ENCODE measurements at regions not wholly inside any gene's neighbourhood (a gene's known extent, or its start where the extent isn't known, plus 50 kb on each side); places are given as distances from the start of the nearest gene placed in this dataset.

DNA sequence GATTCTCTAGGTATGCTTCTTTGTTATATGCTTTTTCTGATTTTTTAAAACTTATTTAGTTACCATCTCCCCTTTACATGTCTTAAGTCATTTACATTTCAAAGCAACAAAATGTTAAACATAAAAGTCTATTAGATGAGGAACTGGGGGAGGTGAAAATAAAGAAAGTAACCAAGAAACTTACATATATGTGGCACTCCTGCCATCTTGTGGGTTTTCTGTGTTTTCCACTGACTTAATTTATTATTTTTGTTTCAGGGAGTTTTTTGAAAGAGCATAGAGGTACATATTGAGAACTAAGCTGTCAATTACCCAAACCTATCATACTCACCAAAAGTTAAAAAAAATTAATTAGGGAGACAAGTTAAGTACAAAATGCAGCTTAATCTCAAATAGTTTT is 1531.1 kb downstream of the MRPL39 start:
- no peaks in the 10 kb centered on the region for H3K9me3 ChIP-seq
- no peaks in the 10 kb centered on the region for H3K27me3 ChIP-seq
- DNase-seq (no peak), ATAC-seq (no peak)
- no peak overlapping the region for H3K4me3 ChIP-seq
- TF ChIP-seq POLR2A (IDR thresholded peaks at IDR 0.05): no peak
- TF ChIP-seq, protein P1, sequence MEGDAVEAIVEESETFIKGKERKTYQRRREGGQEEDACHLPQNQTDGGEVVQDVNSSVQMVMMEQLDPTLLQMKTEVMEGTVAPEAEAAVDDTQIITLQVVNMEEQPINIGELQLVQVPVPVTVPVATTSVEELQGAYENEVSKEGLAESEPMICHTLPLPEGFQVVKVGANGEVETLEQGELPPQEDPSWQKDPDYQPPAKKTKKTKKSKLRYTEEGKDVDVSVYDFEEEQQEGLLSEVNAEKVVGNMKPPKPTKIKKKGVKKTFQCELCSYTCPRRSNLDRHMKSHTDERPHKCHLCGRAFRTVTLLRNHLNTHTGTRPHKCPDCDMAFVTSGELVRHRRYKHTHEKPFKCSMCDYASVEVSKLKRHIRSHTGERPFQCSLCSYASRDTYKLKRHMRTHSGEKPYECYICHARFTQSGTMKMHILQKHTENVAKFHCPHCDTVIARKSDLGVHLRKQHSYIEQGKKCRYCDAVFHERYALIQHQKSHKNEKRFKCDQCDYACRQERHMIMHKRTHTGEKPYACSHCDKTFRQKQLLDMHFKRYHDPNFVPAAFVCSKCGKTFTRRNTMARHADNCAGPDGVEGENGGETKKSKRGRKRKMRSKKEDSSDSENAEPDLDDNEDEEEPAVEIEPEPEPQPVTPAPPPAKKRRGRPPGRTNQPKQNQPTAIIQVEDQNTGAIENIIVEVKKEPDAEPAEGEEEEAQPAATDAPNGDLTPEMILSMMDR (IDR thresholded peaks at IDR 0.05): no peak
- no peaks in the 10 kb centered on the region for H3K4me1 ChIP-seq
- no peak overlapping the region for H3K27ac ChIP-seq
- H3K36me3 ChIP-seq: no peaks in the 10 kb centered on the region
- intact Hi-C loops (cut with DNase I): no loop called here

DNA sequence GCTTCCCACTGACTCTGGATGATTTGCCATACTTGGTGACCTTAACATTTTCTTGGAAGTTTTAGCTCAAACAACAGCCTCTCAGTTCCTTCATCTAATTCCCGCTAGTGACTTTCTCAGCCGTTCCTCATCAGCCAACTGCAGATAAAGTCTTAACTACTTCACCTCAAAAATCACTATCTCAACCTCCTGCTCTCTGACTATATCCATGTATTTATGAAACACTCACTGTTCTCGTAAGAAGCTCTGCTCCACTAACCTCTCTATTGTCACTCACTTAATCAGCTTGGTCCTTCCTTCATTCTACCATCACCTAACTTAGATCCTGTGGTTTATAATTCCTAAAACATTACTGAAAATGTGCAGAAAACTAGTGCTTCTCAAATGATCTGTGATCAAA is 1551.6 kb downstream of the MRPL39 start:
- WGBS (ENCODE audit: insufficient coverage, low coverage, low lambda C conversion rate, missing lambda C conversion rate): 65% methylated on average over 3 of the region's 3 CpGs
- H3K36me3 ChIP-seq: no peaks in the 10 kb centered on the region
- H3K4me3 ChIP-seq: no peak overlapping the region
- no peaks in the 10 kb centered on the region for H3K27me3 ChIP-seq
- no peak for ATAC-seq
- no peaks in the 10 kb centered on the region for H3K9me3 ChIP-seq
- TF ChIP-seq, protein P1 (IDR thresholded peaks at IDR 0.05): no peak
- TF ChIP-seq POLR2A (IDR thresholded peaks at IDR 0.05): no peak
- intact Hi-C loops (cut with DNase I): no loop called here
- no peaks in the 10 kb centered on the region for H3K4me1 ChIP-seq
- H3K27ac ChIP-seq: no peak overlapping the region
- DNase-seq: no peak

DNA sequence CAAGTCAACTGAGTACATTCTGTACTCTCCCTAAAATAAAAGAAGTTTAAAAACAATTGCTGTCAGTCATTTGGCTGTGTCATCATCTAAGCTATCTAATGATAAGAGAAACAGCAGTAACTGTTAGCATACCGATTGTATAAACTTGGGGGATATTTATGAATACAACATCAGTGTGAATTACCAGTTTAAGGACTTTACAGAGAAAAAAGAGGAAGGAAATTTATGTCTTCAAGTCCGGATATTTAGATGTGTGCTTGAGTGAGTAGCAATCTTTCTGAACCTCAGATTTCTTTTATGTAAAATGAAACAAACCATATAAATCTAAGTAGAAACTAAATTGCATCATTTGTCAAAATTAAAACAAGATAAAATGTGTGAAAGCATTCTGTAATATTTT is 1557.0 kb downstream of the MRPL39 start:
- intact Hi-C loops (cut with DNase I): no loop called here
- ATAC-seq (no peak), DNase-seq (no peak)
- TF ChIP-seq, protein P1 (IDR thresholded peaks at IDR 0.05): no peak
- TF ChIP-seq POLR2A (IDR thresholded peaks at IDR 0.05): no peak
- Histone ChIP-seq H3K4me3 (no peak overlapping the region), H3K4me1 (no peaks in the 10 kb centered on the region), H3K27ac (no peak overlapping the region), H3K27me3 (no peaks in the 10 kb centered on the region), H3K36me3 (no peaks in the 10 kb centered on the region), H3K9me3 (no peaks in the 10 kb centered on the region)
- WGBS (ENCODE audit: insufficient coverage, low coverage, low lambda C conversion rate, missing lambda C conversion rate): 40% methylated on average over 2 of the region's 2 CpGs

DNA sequence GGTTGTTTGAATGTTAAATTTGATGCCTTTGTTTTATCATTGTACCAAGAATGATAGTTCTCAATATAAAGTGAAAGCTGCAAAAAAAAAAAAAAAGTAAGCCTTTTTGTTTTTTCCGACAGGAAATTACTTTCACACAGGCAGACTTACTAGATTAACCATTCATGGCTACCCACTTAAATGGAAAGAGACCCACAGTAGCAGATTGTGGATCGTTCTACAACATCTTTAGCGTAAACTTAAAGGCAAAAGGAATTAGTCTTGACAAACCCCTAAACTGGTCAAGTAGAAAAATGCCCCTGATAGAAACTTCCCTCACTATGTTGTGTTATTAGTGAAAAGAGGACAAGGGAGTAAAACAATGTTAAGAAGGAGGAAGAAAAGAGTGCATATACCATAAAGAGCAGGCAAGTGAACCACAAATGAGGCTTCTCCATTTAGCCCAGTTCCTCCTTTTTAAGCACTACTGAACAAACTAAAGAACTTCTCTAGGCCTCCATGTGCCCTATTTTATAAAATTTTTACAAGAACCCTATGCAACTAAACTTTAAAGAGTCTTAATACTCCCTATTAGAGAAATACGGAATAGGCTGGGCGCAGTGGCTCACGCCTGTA is 1560.3 kb downstream of the MRPL39 start:
- Histone ChIP-seq H3K27ac (no peak overlapping the region), H3K9me3 (no peaks in the 10 kb centered on the region), H3K27me3 (no peaks in the 10 kb centered on the region), H3K4me3 (no peak overlapping the region), H3K4me1 (no peaks in the 10 kb centered on the region), H3K36me3 (no peaks in the 10 kb centered on the region)
- WGBS (ENCODE audit: insufficient coverage, low coverage, low lambda C conversion rate, missing lambda C conversion rate): 59% methylated on average over 6 of the region's 6 CpGs
- DNase-seq: no peak
- no peak for ATAC-seq
- TF ChIP-seq POLR2A (IDR thresholded peaks at IDR 0.05): no peak
- TF ChIP-seq, protein P1 (IDR thresholded peaks at IDR 0.05): no peak
- intact Hi-C loops (cut with DNase I): no loop called here

DNA sequence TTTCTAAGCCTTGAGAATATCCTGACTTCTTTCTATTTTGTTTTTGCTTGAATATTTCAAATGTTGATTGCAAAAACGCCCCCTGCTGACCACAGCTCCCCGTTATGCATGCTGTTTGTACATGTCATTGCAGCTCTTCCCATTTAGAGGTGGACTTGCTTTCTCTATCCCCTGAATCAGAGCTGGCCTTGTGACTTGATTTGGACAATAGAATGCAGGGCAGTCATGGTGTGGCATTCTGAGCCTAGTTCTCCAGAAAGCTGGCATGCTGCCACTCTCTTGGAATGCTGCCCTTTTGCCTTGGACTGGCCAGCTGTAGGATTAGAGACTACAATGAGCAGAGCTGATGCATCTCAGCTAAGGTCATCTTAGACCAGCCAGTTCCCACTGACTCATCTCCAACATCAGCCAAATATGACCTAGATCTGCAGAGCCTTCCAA is 1561.5 kb downstream of the MRPL39 start:
- H3K36me3 ChIP-seq: no peaks in the 10 kb centered on the region
- H3K4me1 ChIP-seq: no peaks in the 10 kb centered on the region
- WGBS (ENCODE audit: insufficient coverage, low coverage, low lambda C conversion rate, missing lambda C conversion rate): 2% methylated on average over 2 of the region's 2 CpGs
- H3K4me3 ChIP-seq: no peak overlapping the region
- intact Hi-C loops (cut with DNase I): no loop called here
- H3K27ac ChIP-seq: no peak overlapping the region
- ATAC-seq: peak; percentile 30 to 57 (median 41)
- TF ChIP-seq, protein P1 (IDR thresholded peaks at IDR 0.05): peak in 2 of 4 donors; percentile 31 to 40
- TF ChIP-seq POLR2A (IDR thresholded peaks at IDR 0.05): no peak
- peak; percentile 27 to 50 (median 49) for DNase-seq
- no peaks in the 10 kb centered on the region for H3K27me3 ChIP-seq
- no peaks in the 10 kb centered on the region for H3K9me3 ChIP-seq
